Mesenchymal stem cell (in vitro differentiated cells and primary cell): ENCODE measurements at regions not wholly inside any gene's neighbourhood (a gene's known extent, or its start where the extent isn't known, plus 50 kb on each side); places are given as distances from the start of the nearest gene placed in this dataset.

Experiments used
- DNase-seq: peaks from one replicate; pipeline ENCODE4 v3.0.0-alpha.2; 2013
- H2AFZ ChIP-seq: one replicate; pipeline ENCODE4 v1.6.1; 2013; ENCODE audit warnings: low read depth, mild to moderate bottlenecking, control low read depth, inconsistent platforms, low read length, moderate library complexity
- H2AK5ac ChIP-seq: 2 replicates; pipeline ENCODE4 v1.6.1; 2013; ENCODE audit warnings: low read length, moderate library complexity, mild to moderate bottlenecking, inconsistent platforms; ENCODE audit not compliant: severe bottlenecking
- H2BK120ac ChIP-seq: one replicate; pipeline ENCODE4 v1.6.1; 2013; ENCODE audit warnings: low read depth, mild to moderate bottlenecking, inconsistent platforms, low read length, moderate library complexity
- H2BK12ac ChIP-seq, 2 experiments: one replicate each; pipeline ENCODE4 v1.6.1; 2013; ENCODE audit warnings: inconsistent platforms in 2 of 2, low read length in 2 of 2, mild to moderate bottlenecking in 2 of 2, moderate library complexity in 2 of 2, control low read depth in 1 of 2
- H2BK15ac ChIP-seq: one replicate; pipeline ENCODE4 v1.6.1; 2013; ENCODE audit warnings: mild to moderate bottlenecking, low read depth, inconsistent platforms; ENCODE audit not compliant: poor library complexity, severe bottlenecking
- H2BK5ac ChIP-seq: 2 replicates; pipeline ENCODE4 v1.6.1; 2013; ENCODE audit warnings: low read depth, mild to moderate bottlenecking, low read length, control low read depth, inconsistent platforms; ENCODE audit not compliant: poor library complexity, severe bottlenecking
- H3K14ac ChIP-seq, 2 experiments: one replicate each; pipeline ENCODE4 v1.6.1; 2013; ENCODE audit warnings: inconsistent platforms in 2 of 2, low read length in 2 of 2, control low read depth in 1 of 2, mild to moderate bottlenecking in 1 of 2, moderate library complexity in 1 of 2
- H3K18ac ChIP-seq, 2 experiments: one replicate each; pipeline ENCODE4 v1.6.1; 2013; ENCODE audit warnings: inconsistent platforms in 2 of 2, low read length in 2 of 2, control low read depth in 1 of 2, low read depth in 1 of 2, mild to moderate bottlenecking in 1 of 2
- H3K23ac ChIP-seq, 2 experiments: one replicate each; pipeline ENCODE4 v1.6.1; 2013; ENCODE audit warnings: inconsistent platforms in 2 of 2, low read length in 2 of 2, mild to moderate bottlenecking in 2 of 2, moderate library complexity in 2 of 2, control low read depth in 1 of 2
- H3K27ac ChIP-seq: 2 replicates; pipeline ENCODE4 v1.5.1; 2013; ENCODE audit warnings: mild to moderate bottlenecking, moderate library complexity, low read length, control low read depth, inconsistent platforms; ENCODE audit not compliant: poor library complexity, severe bottlenecking
- H3K27me3 ChIP-seq, 2 experiments: 2 replicates each; pipeline versions ENCODE4 v1.6.1 to v1.7.0; 2013; ENCODE audit warnings: low read length in 2 of 2, mild to moderate bottlenecking in 2 of 2, moderate library complexity in 2 of 2, control low read depth in 1 of 2, inconsistent platforms in 1 of 2; ENCODE audit not compliant: control insufficient read depth in 1 of 2, insufficient read depth in 1 of 2
- H3K36me3 ChIP-seq, 2 experiments: 2 replicates each; pipeline versions ENCODE4 v1.6.1 to v1.7.0; 2013; ENCODE audit warnings: low read length in 2 of 2, control low read depth in 1 of 2, inconsistent platforms in 1 of 2, low read depth in 1 of 2, mild to moderate bottlenecking in 1 of 2; ENCODE audit not compliant: insufficient read depth in 2 of 2, control insufficient read depth in 1 of 2
- H3K4ac ChIP-seq, 2 experiments: one replicate each; pipeline ENCODE4 v1.6.1; 2013; ENCODE audit warnings: inconsistent platforms in 2 of 2, low read length in 2 of 2, mild to moderate bottlenecking in 2 of 2, moderate library complexity in 2 of 2, control low read depth in 1 of 2, low read depth in 1 of 2
- H3K4me1 ChIP-seq: 2 replicates; pipeline ENCODE4 v1.6.1; 2013; ENCODE audit warnings: low read depth, low read length, control low read depth; ENCODE audit not compliant: control insufficient read depth, insufficient read depth
- H3K4me2 ChIP-seq: 2 replicates; pipeline ENCODE4 v1.6.1; 2013; ENCODE audit warnings: low read length, mild to moderate bottlenecking, inconsistent platforms; ENCODE audit not compliant: poor library complexity, severe bottlenecking
- H3K4me3 ChIP-seq, 2 experiments: 2 replicates each; pipeline versions ENCODE4 v1.5.1 to v1.7.0; 2013; ENCODE audit warnings: low read length in 2 of 2, mild to moderate bottlenecking in 2 of 2, control low read depth in 1 of 2, low read depth in 1 of 2; ENCODE audit not compliant: insufficient read depth in 1 of 2
- H3K79me1 ChIP-seq: replicated peaks from 2 replicates; pipeline ENCODE4 v1.6.1; 2013; ENCODE audit warnings: mild to moderate bottlenecking, control low read depth, low read length, inconsistent platforms; ENCODE audit not compliant: poor library complexity, severe bottlenecking
- H3K9ac ChIP-seq: 2 replicates; pipeline ENCODE4 v1.7.0; 2013; ENCODE audit warnings: mild to moderate bottlenecking, low read length, moderate library complexity
- H3K9me3 ChIP-seq: 2 replicates; pipeline ENCODE4 v1.7.0; 2013; ENCODE audit warnings: mild to moderate bottlenecking, low read length; ENCODE audit not compliant: control insufficient read depth
- H4K8ac ChIP-seq: one replicate; pipeline ENCODE4 v1.6.1; 2013; ENCODE audit warnings: inconsistent platforms, mild to moderate bottlenecking, low read length, moderate library complexity
- H4K91ac ChIP-seq: one replicate; pipeline ENCODE4 v1.6.1; 2013; ENCODE audit warnings: mild to moderate bottlenecking, low read length, inconsistent platforms
- WGBS: methylation state at CpG from one replicate; pipeline ENCODE4 v1.1.7; 2013; ENCODE audit warnings: mixed read lengths; 5-methylcytosine and 5-hydroxymethylcytosine counted together

DNA sequence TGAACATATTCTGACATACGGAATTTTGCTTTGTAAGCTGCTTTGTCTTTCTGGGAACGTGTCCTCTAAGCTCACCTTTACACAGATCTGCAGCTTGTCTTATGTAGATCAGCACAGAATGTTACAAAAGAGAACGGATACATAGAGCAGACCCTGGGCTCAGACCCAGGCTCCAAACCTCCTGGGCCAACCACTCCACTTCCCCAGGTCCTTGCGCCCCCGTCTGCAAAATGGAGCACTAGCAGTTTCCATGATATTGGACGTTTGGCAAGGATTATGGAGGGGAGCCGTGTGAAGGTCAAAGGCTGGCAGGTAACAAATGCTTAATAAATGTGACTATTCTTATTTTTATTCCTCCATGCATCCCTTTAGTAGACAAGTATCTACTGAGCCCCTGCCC, 358.4 kb downstream of the CTTN start:
- Histone ChIP-seq H3K4ac (no peak overlapping the region), H3K4me1 (peaks cover 4% of the 10 kb centered on the region), H2AFZ (no peak overlapping the region), H3K23ac (no peak overlapping the region), H3K14ac (no peak overlapping the region), H3K4me2 (no peak overlapping the region), H2BK12ac (no peak overlapping the region), H3K27me3 (peaks cover 11 to 29% of the 10 kb centered on the region in 2 experiments), H3K9ac (no peak overlapping the region), H2BK120ac (no peak overlapping the region), H3K36me3 (peaks cover 0 to 4% of the 10 kb centered on the region in 2 experiments), H3K27ac (no peak overlapping the region), H3K18ac (no peak overlapping the region), H3K9me3 (peaks cover 14% of the 10 kb centered on the region), H3K79me1 (no peaks in the 10 kb centered on the region), H2AK5ac (no peak overlapping the region), H3K4me3 (no peak overlapping the region), H4K8ac (no peak overlapping the region), H2BK15ac (no peak overlapping the region), H2BK5ac (no peak overlapping the region), H4K91ac (no peak overlapping the region)
- no peak for DNase-seq
- WGBS = 87% methylated on average over 3 of the region's 7 CpGs

DNA sequence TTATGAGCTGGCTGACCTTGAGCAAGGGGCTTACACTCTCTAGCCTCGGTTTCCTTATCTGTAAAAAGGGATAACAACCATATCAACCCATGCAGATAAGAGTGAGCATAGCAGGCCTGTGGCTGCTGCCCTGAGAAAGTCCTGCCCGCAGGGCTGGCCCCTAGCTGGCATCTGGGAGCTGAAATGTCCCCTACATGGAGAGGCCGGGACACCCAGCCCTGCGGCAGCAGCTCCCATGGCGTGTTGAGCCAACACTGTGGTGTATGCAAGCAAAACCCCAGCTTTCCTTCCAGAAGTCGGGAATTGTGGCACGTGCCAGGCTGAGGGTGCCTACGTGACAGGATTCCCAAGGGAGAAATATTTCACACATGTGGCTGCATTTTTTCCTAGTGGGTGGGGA, 358.9 kb downstream of the CTTN start:
- H3K14ac ChIP-seq = no peak overlapping the region
- H2BK12ac ChIP-seq = no peak overlapping the region
- DNase-seq = no peak
- H4K8ac ChIP-seq = no peak overlapping the region
- H2BK5ac ChIP-seq = no peak overlapping the region
- H4K91ac ChIP-seq = no peak overlapping the region
- no peak overlapping the region for H3K23ac ChIP-seq
- WGBS = 83% methylated on average over 8 of the region's 8 CpGs
- H2AFZ ChIP-seq = no peak overlapping the region
- no peak overlapping the region for H3K4me2 ChIP-seq
- no peak overlapping the region for H3K18ac ChIP-seq
- H3K9ac ChIP-seq = no peak overlapping the region
- no peaks in the 10 kb centered on the region for H3K79me1 ChIP-seq
- no peak overlapping the region for H3K27ac ChIP-seq
- H3K36me3 ChIP-seq = peaks cover 0 to 4% of the 10 kb centered on the region in 2 experiments
- H3K9me3 ChIP-seq = peaks cover 9% of the 10 kb centered on the region
- no peak overlapping the region for H3K4ac ChIP-seq
- no peak overlapping the region for H3K4me3 ChIP-seq
- peaks cover 11 to 29% of the 10 kb centered on the region in 2 experiments for H3K27me3 ChIP-seq
- H2BK120ac ChIP-seq = no peak overlapping the region
- no peak overlapping the region for H2BK15ac ChIP-seq
- H2AK5ac ChIP-seq = no peak overlapping the region
- H3K4me1 ChIP-seq = peaks cover 4% of the 10 kb centered on the region

DNA sequence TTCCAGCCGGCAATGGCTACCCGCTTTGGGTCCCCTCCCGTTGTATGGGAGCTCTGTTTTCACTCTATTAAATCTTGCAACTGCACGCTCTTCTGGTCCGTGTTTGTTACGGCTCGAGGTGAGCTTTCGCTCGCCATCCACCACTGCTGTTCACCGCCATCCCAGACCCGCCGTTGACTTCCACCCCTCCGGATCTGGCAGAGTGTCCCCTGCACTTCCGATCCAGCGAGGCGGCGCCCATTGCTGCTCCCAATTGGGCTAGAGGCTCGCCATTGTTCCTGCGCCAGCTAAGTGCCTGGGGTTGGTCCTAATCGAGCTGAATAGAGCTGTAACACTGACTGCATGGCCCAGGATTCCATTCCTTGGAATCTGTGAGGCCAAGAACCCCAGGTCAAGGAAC, 359.9 kb downstream of the CTTN start:
- WGBS = 94% methylated on average over 20 of the region's 20 CpGs
- Histone ChIP-seq H2BK120ac (no peak overlapping the region), H3K4me2 (no peak overlapping the region), H4K8ac (no peak overlapping the region), H2AK5ac (no peak overlapping the region), H3K4me1 (peaks cover 4% of the 10 kb centered on the region), H4K91ac (no peak overlapping the region), H2AFZ (no peak overlapping the region), H3K18ac (no peak overlapping the region), H3K36me3 (peaks cover 0 to 4% of the 10 kb centered on the region in 2 experiments), H3K9ac (no peak overlapping the region), H2BK5ac (no peak overlapping the region), H3K27me3 (peaks cover 11 to 29% of the 10 kb centered on the region in 2 experiments), H2BK12ac (no peak overlapping the region), H3K9me3 (peaks cover 7% of the 10 kb centered on the region), H3K14ac (no peak overlapping the region), H3K23ac (no peak overlapping the region), H3K4me3 (no peak overlapping the region), H3K79me1 (no peaks in the 10 kb centered on the region), H3K4ac (no peak overlapping the region), H2BK15ac (no peak overlapping the region), H3K27ac (no peak overlapping the region)
- DNase-seq = no peak

DNA sequence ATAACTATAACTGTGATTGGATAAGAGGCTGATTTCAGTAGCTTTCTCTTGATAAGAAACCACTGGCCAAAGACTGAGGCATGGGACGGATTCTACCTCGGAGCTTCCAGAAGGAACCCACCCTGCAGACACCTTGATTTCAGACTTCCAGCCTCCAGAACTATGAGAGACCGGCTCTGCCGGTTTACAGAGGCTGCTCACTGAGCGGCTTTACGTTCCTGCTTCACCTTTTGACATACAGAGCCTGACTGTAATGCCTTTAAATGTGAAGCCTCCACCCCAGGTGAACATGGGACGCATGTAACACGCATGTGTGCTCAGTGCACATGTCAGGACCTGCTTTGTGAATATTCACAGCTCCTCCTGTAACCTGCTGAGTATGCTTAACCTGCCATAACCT, 361.5 kb downstream of the CTTN start:
- Histone ChIP-seq H2AK5ac (no peak overlapping the region), H4K91ac (no peak overlapping the region), H3K36me3 (peaks cover 0 to 4% of the 10 kb centered on the region in 2 experiments), H3K4me1 (peaks cover 4% of the 10 kb centered on the region), H2BK120ac (no peak overlapping the region), H2BK5ac (no peak overlapping the region), H3K9me3 (peaks cover 4% of the 10 kb centered on the region), H3K79me1 (no peaks in the 10 kb centered on the region), H3K27ac (no peak overlapping the region), H3K4me3 (no peak overlapping the region), H2BK12ac (no peak overlapping the region), H2AFZ (no peak overlapping the region), H2BK15ac (no peak overlapping the region), H3K18ac (no peak overlapping the region), H3K14ac (no peak overlapping the region), H3K9ac (no peak overlapping the region), H3K4me2 (no peak overlapping the region), H4K8ac (no peak overlapping the region), H3K27me3 (peaks cover 11 to 29% of the 10 kb centered on the region in 2 experiments), H3K4ac (no peak overlapping the region), H3K23ac (no peak overlapping the region)
- DNase-seq = no peak
- 85% methylated on average over 8 of the region's 8 CpGs for WGBS
